GM18867 (cell line): ENCODE measurements at regions not wholly inside any gene's neighbourhood (a gene's known extent, or its start where the extent isn't known, plus 50 kb on each side); places are given as distances from the start of the nearest gene placed in this dataset.

Source experiments
- ATAC-seq: cut with Tn5 transposase; IDR thresholded peaks from one replicate; pipeline ENCODE4 v1.9.1; 2021; ENCODE audit warnings: mild to moderate bottlenecking, moderate library complexity; ENCODE audit not compliant: unreplicated experiment

- ATAC-seq = no peak
These were observed 358.7 kb downstream of the LPIN1 start for GRCh38 chr2:12105180-12105579.

- ATAC-seq = no peak
These were observed 360.1 kb downstream of the LPIN1 start for GRCh38 chr2:12106440-12107080.

- no peak for ATAC-seq
These were observed 360.9 kb downstream of the LPIN1 start for GRCh38 chr2:12107321-12107720.

GRCh38 chr2:12107939-12108338 is 361.5 kb downstream of the LPIN1 start:
- ATAC-seq = no peak

- ATAC-seq = no peak
These were observed 363.1 kb downstream of the LPIN1 start for GRCh38 chr2:12109363-12110017.

GRCh38 chr2:12110074-12110473 is 363.6 kb downstream of the LPIN1 start:
- ATAC-seq = no peak

- no peak for ATAC-seq
These were observed 364.0 kb downstream of the LPIN1 start for GRCh38 chr2:12110481-12110880.

GRCh38 chr2:12113412-12113811 is 367.0 kb downstream of the LPIN1 start:
- ATAC-seq = no peak

- no peak for ATAC-seq
These were observed 368.4 kb downstream of the LPIN1 start for GRCh38 chr2:12114816-12115215.

- ATAC-seq = peak; percentile 87
These were observed 369.9 kb downstream of the LPIN1 start for GRCh38 chr2:12116228-12116750.

GRCh38 chr2:12119841-12120240 is 373.4 kb downstream of the LPIN1 start:
- no peak for ATAC-seq

- ATAC-seq = no peak
These were observed 374.1 kb downstream of the LPIN1 start for GRCh38 chr2:12120281-12121150.

GRCh38 chr2:12124790-12125189 is 378.4 kb downstream of the LPIN1 start:
- ATAC-seq = no peak

GRCh38 chr2:12126318-12126717 is 379.9 kb downstream of the LPIN1 start:
- ATAC-seq = no peak

GRCh38 chr2:12127638-12128037 is 381.2 kb downstream of the LPIN1 start:
- ATAC-seq = peak; percentile 75

- ATAC-seq = no peak
These were observed 385.5 kb downstream of the LPIN1 start for GRCh38 chr2:12131975-12132374.

GRCh38 chr2:12141618-12142258 is 395.3 kb downstream of the LPIN1 start:
- no peak for ATAC-seq

GRCh38 chr2:12151716-12152115 is 405.3 kb downstream of the LPIN1 start:
- no peak for ATAC-seq

GRCh38 chr2:12152888-12153287 is 406.5 kb downstream of the LPIN1 start:
- no peak for ATAC-seq

- no peak for ATAC-seq
These were observed 409.0 kb downstream of the LPIN1 start for GRCh38 chr2:12155303-12156051.
